CD14-positive monocyte (primary cell): ENCODE measurements at regions not wholly inside any gene's neighbourhood (a gene's known extent, or its start where the extent isn't known, plus 50 kb on each side); places are given as distances from the start of the nearest gene placed in this dataset.
A peak's percentile ranks its signal among the peaks of the same experiment; 100 is the strongest.

Source experiments
- DNase-seq, 3 donors: peaks; one replicate each; pipeline ENCODE4 v3.0.0-alpha.2; 2011 to 2022
- H2AFZ ChIP-seq: 2 replicates; pipeline ENCODE4 v1.6.0; 2012; ENCODE audit warnings: mild to moderate bottlenecking, low read depth, low read length, inconsistent platforms; ENCODE audit not compliant: insufficient read depth, poor library complexity, severe bottlenecking
- H3K27ac ChIP-seq, 2 donors: 1 replicate in 1 of 2; 2 replicates in 1 of 2; pipeline ENCODE4 v1.5.1; 2012 to 2013; ENCODE audit warnings: low read length in 2 of 2, control low read depth in 1 of 2, inconsistent platforms in 1 of 2, low read depth in 1 of 2, mild to moderate bottlenecking in 1 of 2
- H3K27me3 ChIP-seq, 2 donors: one replicate each; pipeline versions ENCODE4 v1.6.0 to v1.6.1; 2011 to 2013; ENCODE audit warnings: low read length in 2 of 2; ENCODE audit not compliant: control insufficient read depth in 2 of 2, insufficient read depth in 2 of 2
- H3K36me3 ChIP-seq, 2 donors: replicated peaks in 1 of 2; 1 replicate in 1 of 2; 2 replicates in 1 of 2; pipeline versions ENCODE4 v1.5.1 to v1.6.1; 2012 to 2013; ENCODE audit warnings: low read length in 2 of 2, control low read depth in 1 of 2, inconsistent platforms in 1 of 2, mild to moderate bottlenecking in 1 of 2; ENCODE audit not compliant: insufficient read depth in 2 of 2, control insufficient read depth in 1 of 2
- H3K4me1 ChIP-seq, 2 donors: 1 replicate in 1 of 2; 2 replicates in 1 of 2; pipeline versions ENCODE4 v1.5.1 to v1.6.1; 2012 to 2013; ENCODE audit warnings: low read length in 2 of 2, control low read depth in 1 of 2, inconsistent platforms in 1 of 2, mild to moderate bottlenecking in 1 of 2, moderate library complexity in 1 of 2; ENCODE audit not compliant: insufficient read depth in 2 of 2, control insufficient read depth in 1 of 2
- H3K4me2 ChIP-seq: replicated peaks from 2 replicates; pipeline ENCODE3; 2012; ENCODE audit warnings: low read length, moderate library complexity, mild to moderate bottlenecking; ENCODE audit not compliant: poor library complexity, severe bottlenecking; ENCODE audit errors: extremely low read depth
- H3K4me3 ChIP-seq, 3 experiments: fragments of 200-600 bp in 1 of 3; sonication (generic) in 1 of 3; replicated peaks in 1 of 3; 1 replicate in 2 of 3; 2 replicates in 1 of 3; pipeline ENCODE4 v1.5.1; 2011 to 2013; ENCODE audit warnings: low read length in 3 of 3, mild to moderate bottlenecking in 3 of 3, control low read depth in 2 of 3, low read depth in 2 of 3, inconsistent platforms in 1 of 3, moderate library complexity in 1 of 3
- H3K79me2 ChIP-seq: 2 replicates; pipeline ENCODE4 v1.6.0; 2012; ENCODE audit warnings: mild to moderate bottlenecking, control low read depth, inconsistent platforms, low read length, moderate library complexity; ENCODE audit not compliant: insufficient read depth
- H3K9ac ChIP-seq: 2 replicates; pipeline ENCODE4 v1.6.0; 2017; ENCODE audit warnings: low read length, mild to moderate bottlenecking; ENCODE audit not compliant: insufficient read depth, poor library complexity, severe bottlenecking
- H3K9me3 ChIP-seq, 2 donors: replicated peaks in 1 of 2; 1 replicate in 1 of 2; 2 replicates in 1 of 2; pipeline versions ENCODE4 v1.5.1 to v1.6.1; 2012 to 2013; ENCODE audit warnings: low read length in 2 of 2, control low read depth in 1 of 2; ENCODE audit not compliant: control insufficient read depth in 1 of 2, insufficient read depth in 1 of 2
- H4K20me1 ChIP-seq: 2 replicates; pipeline ENCODE4 v1.6.0; 2012; ENCODE audit warnings: mild to moderate bottlenecking, low read length, control low read depth, moderate library complexity; ENCODE audit not compliant: insufficient read depth
- H3K27ac Mint-ChIP-seq, 7 donors: one replicate each; pipeline ENCODE4 v1.8.0; 2020; ENCODE audit warnings: mild to moderate bottlenecking in 7 of 7, mixed read lengths in 7 of 7, moderate library complexity in 6 of 7, inconsistent platforms in 2 of 7
- H3K27me3 Mint-ChIP-seq, 3 donors: one replicate each; pipeline ENCODE4 v1.8.0; 2021 to 2022; ENCODE audit warnings: low read depth in 3 of 3, mild to moderate bottlenecking in 3 of 3, mixed read lengths in 3 of 3, moderate library complexity in 3 of 3, inconsistent platforms in 1 of 3
- H3K36me3 Mint-ChIP-seq, 2 donors: one replicate each; pipeline ENCODE4 v1.8.0; 2020; ENCODE audit warnings: mixed read lengths in 2 of 2, inconsistent platforms in 1 of 2, mild to moderate bottlenecking in 1 of 2
- H3K4me1 Mint-ChIP-seq: one replicate; pipeline ENCODE4 v1.8.0; 2020; ENCODE audit warnings: mild to moderate bottlenecking, mixed read lengths
- H3K4me3 Mint-ChIP-seq, 2 donors: one replicate each; pipeline ENCODE4 v1.8.0; 2020; ENCODE audit warnings: mild to moderate bottlenecking in 2 of 2, mixed read lengths in 2 of 2, moderate library complexity in 1 of 2
- H3K9me3 Mint-ChIP-seq, 7 donors: one replicate each; pipeline ENCODE4 v1.8.0; 2020 to 2022; ENCODE audit warnings: mixed read lengths in 7 of 7, mild to moderate bottlenecking in 6 of 7, moderate library complexity in 6 of 7, inconsistent platforms in 2 of 7
- WGBS: methylation state at CpG from one replicate; pipeline ENCODE4 v1.1.5; 2013; ENCODE audit warnings: missing lambda C conversion rate; ENCODE audit not compliant: insufficient coverage; 5-methylcytosine and 5-hydroxymethylcytosine counted together
- intact Hi-C, 2 donors: fragments of 100-400 bp; cut with micrococcal nuclease; formaldehyde crosslinking; loops; one replicate each; pipeline versions ENCODE4 v1.15.0 to v1.15.1; 2023
- TF ChIP-seq, protein P1 (sequence below): fragments of 200-600 bp; IDR thresholded peaks from one replicate; pipeline ENCODE4 v1.8.0; 2022; ENCODE audit warnings: antibody characterized with exemption, mild to moderate bottlenecking

DNA sequence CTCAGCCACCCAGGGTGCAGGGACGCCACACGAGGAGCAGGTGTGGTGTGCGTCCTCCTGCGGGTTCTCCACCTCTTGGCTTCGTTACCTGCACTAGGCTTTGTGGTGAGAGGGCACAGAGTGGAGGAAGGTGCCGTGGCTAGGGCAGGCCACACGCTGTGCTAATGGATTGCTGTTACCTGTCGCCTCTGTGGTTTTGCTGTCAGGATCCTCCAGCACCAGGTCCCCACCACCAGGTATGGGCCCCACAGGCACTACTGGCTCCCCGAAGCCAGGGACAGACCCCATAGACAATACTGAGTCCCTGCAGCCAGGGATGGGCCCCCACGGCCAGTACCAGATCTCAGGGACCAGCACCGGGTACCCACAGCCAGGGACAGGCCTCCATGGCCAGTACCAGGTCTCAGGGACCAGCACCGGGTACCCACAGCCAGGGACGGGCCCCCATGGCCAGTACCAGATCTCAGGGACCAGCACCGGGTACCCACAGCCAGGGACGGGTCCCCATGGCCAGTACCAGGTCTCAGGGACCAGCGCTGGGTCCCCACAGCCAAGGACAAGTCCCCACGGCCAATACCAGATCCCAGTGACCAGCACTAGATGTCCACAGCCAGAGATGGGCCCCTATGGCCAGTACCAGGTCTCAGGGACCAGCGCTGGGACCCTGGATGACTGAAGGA, 315.6 kb downstream of the SEC14L1 start:
- WGBS, result 95% methylated on average over 18 of the region's 18 CpGs
- Mint-ChIP-seq H3K4me3 (peak overlapping the region in 1 of 2 donors; percentile 45), H3K4me1 (peaks cover 90% of the 10 kb centered on the region), H3K27me3 (peaks cover 0 to 3% (median 2%) of the 10 kb centered on the region in 3 donors), H3K9me3 (no peaks in the 10 kb centered on the region), H3K27ac (peak overlapping the region in 1 of 7 donors; percentile 82), H3K36me3 (peaks cover 18 to 56% of the 10 kb centered on the region in 2 donors)
- TF ChIP-seq, protein P1, sequence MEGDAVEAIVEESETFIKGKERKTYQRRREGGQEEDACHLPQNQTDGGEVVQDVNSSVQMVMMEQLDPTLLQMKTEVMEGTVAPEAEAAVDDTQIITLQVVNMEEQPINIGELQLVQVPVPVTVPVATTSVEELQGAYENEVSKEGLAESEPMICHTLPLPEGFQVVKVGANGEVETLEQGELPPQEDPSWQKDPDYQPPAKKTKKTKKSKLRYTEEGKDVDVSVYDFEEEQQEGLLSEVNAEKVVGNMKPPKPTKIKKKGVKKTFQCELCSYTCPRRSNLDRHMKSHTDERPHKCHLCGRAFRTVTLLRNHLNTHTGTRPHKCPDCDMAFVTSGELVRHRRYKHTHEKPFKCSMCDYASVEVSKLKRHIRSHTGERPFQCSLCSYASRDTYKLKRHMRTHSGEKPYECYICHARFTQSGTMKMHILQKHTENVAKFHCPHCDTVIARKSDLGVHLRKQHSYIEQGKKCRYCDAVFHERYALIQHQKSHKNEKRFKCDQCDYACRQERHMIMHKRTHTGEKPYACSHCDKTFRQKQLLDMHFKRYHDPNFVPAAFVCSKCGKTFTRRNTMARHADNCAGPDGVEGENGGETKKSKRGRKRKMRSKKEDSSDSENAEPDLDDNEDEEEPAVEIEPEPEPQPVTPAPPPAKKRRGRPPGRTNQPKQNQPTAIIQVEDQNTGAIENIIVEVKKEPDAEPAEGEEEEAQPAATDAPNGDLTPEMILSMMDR, result no peak
- DNase-seq, result no peak
- peak overlapping the region in 1 of 3 experiments; percentile 52 for H3K4me3 ChIP-seq
- H3K36me3 ChIP-seq, result peaks cover 7 to 14% of the 10 kb centered on the region in 2 donors
- intact Hi-C loops, result no loop called here
- H2AFZ ChIP-seq, result no peak overlapping the region
- H3K9me3 ChIP-seq, result no peaks in the 10 kb centered on the region
- H3K4me2 ChIP-seq, result peak overlapping the region; percentile 57
- H4K20me1 ChIP-seq, result peaks cover 49% of the 10 kb centered on the region
- peaks cover 89 to 94% of the 10 kb centered on the region in 2 donors for H3K4me1 ChIP-seq
- peak overlapping the region; percentile 23 to 68 for H3K27ac ChIP-seq
- H3K79me2 ChIP-seq, result peaks cover 100% of the 10 kb centered on the region
- H3K9ac ChIP-seq, result no peak overlapping the region
- H3K27me3 ChIP-seq, result no peaks in the 10 kb centered on the region

DNA sequence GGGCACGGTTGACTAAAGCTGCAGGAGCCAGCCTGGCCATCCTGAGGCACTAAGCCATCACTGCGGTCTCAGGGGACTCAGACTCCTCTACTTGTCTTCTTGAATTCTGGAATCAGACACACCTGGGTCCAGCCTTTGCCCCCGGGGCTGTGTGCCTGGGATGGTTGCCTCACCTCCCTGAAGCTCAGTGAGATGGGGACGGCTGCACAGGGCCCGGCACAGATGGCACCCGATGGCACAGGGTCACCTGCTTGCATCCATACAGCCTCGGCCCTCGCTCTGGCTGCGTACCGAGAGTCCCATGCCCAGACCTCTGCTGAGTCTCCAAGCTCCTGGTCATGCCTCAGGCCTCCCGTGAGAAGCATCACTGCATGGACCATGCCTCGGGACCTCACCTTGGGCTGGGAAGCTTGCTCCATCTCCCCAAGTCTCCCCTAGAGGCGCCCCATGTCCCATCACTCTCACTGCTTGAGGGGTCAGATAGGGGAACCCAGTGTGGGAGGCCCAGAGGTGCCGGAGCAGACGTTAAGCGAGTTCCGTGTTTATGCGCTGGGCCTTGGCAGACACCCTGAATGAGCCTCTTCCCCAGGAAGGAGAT, 316.3 kb downstream of the SEC14L1 start:
- Histone ChIP-seq H3K9me3 (no peaks in the 10 kb centered on the region), H3K9ac (peak overlapping the region; percentile 16), H3K36me3 (peaks cover 7 to 14% of the 10 kb centered on the region in 2 donors), H3K27ac (peak overlapping the region; percentile 23 to 68), H3K79me2 (peaks cover 100% of the 10 kb centered on the region), H3K4me2 (peak overlapping the region; percentile 57), H2AFZ (no peak overlapping the region), H3K27me3 (no peaks in the 10 kb centered on the region), H3K4me3 (peak overlapping the region in 1 of 3 experiments; percentile 52), H4K20me1 (peaks cover 42% of the 10 kb centered on the region), H3K4me1 (peaks cover 96 to 99% of the 10 kb centered on the region in 2 donors)
- 83% methylated on average over 11 of the region's 18 CpGs for WGBS
- TF ChIP-seq, protein P1, result no peak
- peak in 2 of 3 donors; percentile 59 to 64 for DNase-seq
- intact Hi-C loops, result no loop called here
- H3K36me3 Mint-ChIP-seq, result peaks cover 21 to 59% of the 10 kb centered on the region in 2 donors
- peaks cover 96% of the 10 kb centered on the region for H3K4me1 Mint-ChIP-seq
- H3K27me3 Mint-ChIP-seq, result peaks cover 0 to 3% (median 2%) of the 10 kb centered on the region in 3 donors
- H3K9me3 Mint-ChIP-seq, result no peaks in the 10 kb centered on the region
- peak overlapping the region; percentile 78 to 99 (median 88) for H3K27ac Mint-ChIP-seq
- H3K4me3 Mint-ChIP-seq, result peak overlapping the region; percentile 61 to 71
